Astrocyte (in vitro differentiated cells and primary cell): ENCODE measurements at regions not wholly inside any gene's neighbourhood (a gene's known extent, or its start where the extent isn't known, plus 50 kb on each side); places are given as distances from the start of the nearest gene placed in this dataset.

Source experiments
- CTCF ChIP-seq: IDR thresholded peaks from 2 replicates; pipeline ENCODE4 v1.5.1; 2011; ENCODE audit warnings: low read depth, mild to moderate bottlenecking, inconsistent platforms, low read length, moderate library complexity; ENCODE audit not compliant: insufficient read depth
- EZH2 ChIP-seq: IDR thresholded peaks from 2 replicates; pipeline ENCODE4 v1.6.1; 2012; ENCODE audit warnings: mild to moderate bottlenecking, low read length, inconsistent platforms; ENCODE audit not compliant: insufficient read depth

GRCh38 chr2:56583796-56584315, 400.1 kb downstream of the CCDC85A start:
- TF ChIP-seq CTCF (no peak), EZH2 (no peak)
